ENCODE measurements at regions not wholly inside any gene's neighbourhood (a gene's known extent, or its start where the extent isn't known, plus 50 kb on each side); places are given as distances from the start of the nearest gene placed in this dataset.
"Not testable (repeated sequence)": the region's sequence is repeated elsewhere in the genome, so short reads cannot be mapped to it uniquely, and the experiment has no call there.

DNA sequence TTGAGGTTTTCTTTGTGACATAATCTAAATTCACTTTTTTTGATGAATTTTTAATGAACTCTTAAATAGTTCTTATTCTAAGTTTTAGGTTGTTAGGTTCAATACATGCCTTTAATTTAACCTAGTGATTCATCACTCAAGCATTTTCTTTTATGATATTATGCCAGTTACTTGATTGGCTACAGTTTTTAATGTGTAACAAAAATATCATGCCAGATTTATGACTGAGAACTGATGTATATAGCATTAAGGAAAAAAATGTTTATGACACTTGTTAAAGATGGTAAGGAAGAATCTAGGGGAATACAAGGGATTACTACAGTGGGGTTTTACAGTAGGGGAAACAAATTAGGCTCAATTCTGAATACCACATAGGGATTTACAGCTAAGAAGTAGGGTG, 103.1 kb downstream of the VGLL3 start:
- Mint-ChIP-seq H3K27me3 (no peaks in the 10 kb centered on the region), H3K4me1 (no peaks in the 10 kb centered on the region), H3K4me3 (no peak overlapping the region), H3K27ac (no peak overlapping the region), H3K9me3 (peaks cover 8 to 16% (median 8%) of the 10 kb centered on the region in 3 donors), H3K36me3 (no peaks in the 10 kb centered on the region)
- no peaks in the 10 kb centered on the region for H3K4me1 ChIP-seq (ENCODE audit: control insufficient read depth in 1 of 2, extremely low read depth in 1 of 2, insufficient read depth in 2 of 2, low read length in 2 of 2)
- no peak overlapping the region for H3K27ac ChIP-seq (ENCODE audit: low read length)
- no peaks in the 10 kb centered on the region for H3K36me3 ChIP-seq (ENCODE audit: control insufficient read depth in 2 of 2, extremely low read depth in 1 of 2, insufficient read depth in 1 of 2, low read length in 1 of 2)
- no peak overlapping the region for H3K4me3 ChIP-seq (ENCODE audit: control insufficient read depth in 1 of 2, extremely low read depth in 1 of 2, low read length in 1 of 2)
- no peaks in the 10 kb centered on the region for H3K9me3 ChIP-seq
- POLR2A ChIA-PET = no interaction called here
- ATAC-seq (replicated peaks in 1 of 4) (no peak), DNase-seq (no peak)
- no peaks in the 10 kb centered on the region for H3K27me3 ChIP-seq (replicated peaks in 1 of 2; ENCODE audit: control insufficient read depth in 2 of 2, extremely low read depth in 1 of 2, insufficient read depth in 2 of 2, low read length in 1 of 2)
- CTCF ChIA-PET = no interaction called here

GRCh38 chr3:86880066-86880465, 110.9 kb downstream of the VGLL3 start:
- no peak overlapping the region for H3K4me3 Mint-ChIP-seq
- H3K4me1 Mint-ChIP-seq = no peaks in the 10 kb centered on the region
- ATAC-seq (replicated peaks in 1 of 4) (no peak), DNase-seq (no peak)
- H3K9me3 Mint-ChIP-seq = peaks cover 8 to 15% (median 11%) of the 10 kb centered on the region in 3 donors
- Histone ChIP-seq H3K9me3 (no peaks in the 10 kb centered on the region), H3K36me3 (ENCODE audit: control insufficient read depth in 2 of 2, extremely low read depth in 1 of 2, insufficient read depth in 1 of 2, low read length in 1 of 2) (no peaks in the 10 kb centered on the region), H3K4me3 (ENCODE audit: control insufficient read depth in 1 of 2, extremely low read depth in 1 of 2, low read length in 1 of 2) (no peak overlapping the region), H3K27me3 (replicated peaks in 1 of 2; ENCODE audit: control insufficient read depth in 2 of 2, extremely low read depth in 1 of 2, insufficient read depth in 2 of 2, low read length in 1 of 2) (no peaks in the 10 kb centered on the region), H3K27ac (ENCODE audit: low read length) (no peak overlapping the region), H3K4me1 (ENCODE audit: control insufficient read depth in 1 of 2, extremely low read depth in 1 of 2, insufficient read depth in 2 of 2, low read length in 2 of 2) (no peaks in the 10 kb centered on the region)
- no peaks in the 10 kb centered on the region for H3K27me3 Mint-ChIP-seq
- WGBS (ENCODE audit: insufficient coverage) = 100% methylated on average over 1 of the region's 6 CpGs
- CTCF ChIA-PET = no interaction called here
- POLR2A ChIA-PET = no interaction called here
- H3K36me3 Mint-ChIP-seq = no peaks in the 10 kb centered on the region
- no peak overlapping the region for H3K27ac Mint-ChIP-seq

- H3K9me3 Mint-ChIP-seq = peaks cover 11 to 18% (median 16%) of the 10 kb centered on the region in 3 donors
- H3K27ac ChIP-seq (ENCODE audit: low read length); H3K27me3 Mint-ChIP-seq; H3K4me1 Mint-ChIP-seq; H3K36me3 ChIP-seq (ENCODE audit: control insufficient read depth in 2 of 2, extremely low read depth in 1 of 2, insufficient read depth in 1 of 2, low read length in 1 of 2); POLR2A ChIA-PET; CTCF ChIA-PET; H3K36me3 Mint-ChIP-seq; H3K9me3 ChIP-seq; H3K4me3 Mint-ChIP-seq; ATAC-seq (replicated peaks in 1 of 4); H3K4me1 ChIP-seq (ENCODE audit: control insufficient read depth in 1 of 2, extremely low read depth in 1 of 2, insufficient read depth in 2 of 2, low read length in 2 of 2); H3K27me3 ChIP-seq (replicated peaks in 1 of 2; ENCODE audit: control insufficient read depth in 2 of 2, extremely low read depth in 1 of 2, insufficient read depth in 2 of 2, low read length in 1 of 2); DNase-seq; H3K27ac Mint-ChIP-seq; H3K4me3 ChIP-seq (ENCODE audit: control insufficient read depth in 1 of 2, extremely low read depth in 1 of 2, low read length in 1 of 2): not testable (repeated sequence)
- WGBS (ENCODE audit: insufficient coverage) = 70% methylated on average over 3 of the region's 5 CpGs
Measured at GRCh38 chr3:86876504-86877181, 114.3 kb downstream of the VGLL3 start.

- H3K36me3 ChIP-seq (ENCODE audit: control insufficient read depth in 2 of 2, extremely low read depth in 1 of 2, insufficient read depth in 1 of 2, low read length in 1 of 2); H3K4me1 Mint-ChIP-seq; H3K27ac ChIP-seq (ENCODE audit: low read length); H3K4me3 Mint-ChIP-seq; H3K36me3 Mint-ChIP-seq; H3K9me3 ChIP-seq; ATAC-seq (replicated peaks in 1 of 4); POLR2A ChIA-PET; H3K27ac Mint-ChIP-seq; H3K4me1 ChIP-seq (ENCODE audit: control insufficient read depth in 1 of 2, extremely low read depth in 1 of 2, insufficient read depth in 2 of 2, low read length in 2 of 2); DNase-seq; H3K4me3 ChIP-seq (ENCODE audit: control insufficient read depth in 1 of 2, extremely low read depth in 1 of 2, low read length in 1 of 2); H3K27me3 Mint-ChIP-seq; CTCF ChIA-PET; H3K27me3 ChIP-seq (replicated peaks in 1 of 2; ENCODE audit: control insufficient read depth in 2 of 2, extremely low read depth in 1 of 2, insufficient read depth in 2 of 2, low read length in 1 of 2): not testable (repeated sequence)
- H3K9me3 Mint-ChIP-seq = peaks cover 11 to 18% (median 16%) of the 10 kb centered on the region in 3 donors
- no CpG with 5 or more reads among the region's 1 CpG for WGBS (ENCODE audit: insufficient coverage)
Measured at GRCh38 chr3:86874790-86875189, 116.2 kb downstream of the VGLL3 start.

GRCh38 chr3:86869566-86869965, 121.4 kb downstream of the VGLL3 start:
- Histone ChIP-seq H3K4me3 (ENCODE audit: control insufficient read depth in 1 of 2, extremely low read depth in 1 of 2, low read length in 1 of 2) (no peak overlapping the region), H3K27ac (ENCODE audit: low read length) (no peak overlapping the region), H3K4me1 (ENCODE audit: control insufficient read depth in 1 of 2, extremely low read depth in 1 of 2, insufficient read depth in 2 of 2, low read length in 2 of 2) (no peaks in the 10 kb centered on the region), H3K27me3 (replicated peaks in 1 of 2; ENCODE audit: control insufficient read depth in 2 of 2, extremely low read depth in 1 of 2, insufficient read depth in 2 of 2, low read length in 1 of 2) (no peaks in the 10 kb centered on the region), H3K36me3 (ENCODE audit: control insufficient read depth in 2 of 2, extremely low read depth in 1 of 2, insufficient read depth in 1 of 2, low read length in 1 of 2) (no peaks in the 10 kb centered on the region), H3K9me3 (no peaks in the 10 kb centered on the region)
- Mint-ChIP-seq H3K4me1 (no peaks in the 10 kb centered on the region), H3K36me3 (no peaks in the 10 kb centered on the region), H3K27ac (no peak overlapping the region), H3K9me3 (peaks cover 5 to 19% (median 10%) of the 10 kb centered on the region in 3 donors), H3K4me3 (no peak overlapping the region), H3K27me3 (no peaks in the 10 kb centered on the region)
- 78% methylated on average over 2 of the region's 4 CpGs for WGBS (ENCODE audit: insufficient coverage)
- DNase-seq (no peak), ATAC-seq (replicated peaks in 1 of 4) (no peak)
- CTCF ChIA-PET = no interaction called here
- POLR2A ChIA-PET = interaction anchor here in 1 of 2 donors (0.7 kb wide), 1 partner anchor 52 kb away, joined by 3 read pairs; no protein-coding TSS in a partner anchor

DNA sequence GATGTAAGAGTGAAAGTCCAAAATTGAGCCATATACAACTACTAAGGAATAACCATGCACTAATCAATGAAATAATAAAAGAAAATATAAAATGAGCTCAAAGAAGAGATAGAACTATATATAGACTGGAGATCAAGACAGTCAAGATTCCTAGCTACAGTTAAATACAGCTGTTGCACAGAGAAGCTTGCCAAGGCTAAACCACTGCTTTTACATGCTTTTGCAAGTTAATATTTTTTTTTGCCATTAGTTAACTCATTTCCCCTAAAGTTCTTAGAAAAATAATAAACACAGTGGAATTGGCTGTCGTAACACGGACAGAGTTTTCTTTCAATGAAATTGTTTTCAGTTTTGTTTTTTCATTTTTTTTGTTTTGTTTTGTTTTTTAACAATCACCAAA, 123.0 kb downstream of the VGLL3 start:
- ChIA-PET CTCF (no interaction called here), POLR2A (no interaction called here)
- no peak for DNase-seq
- Mint-ChIP-seq H3K4me1 (no peaks in the 10 kb centered on the region), H3K36me3 (no peaks in the 10 kb centered on the region), H3K9me3 (peaks cover 0 to 12% (median 0%) of the 10 kb centered on the region in 3 donors), H3K27me3 (no peaks in the 10 kb centered on the region), H3K27ac (no peak overlapping the region), H3K4me3 (no peak overlapping the region)
- Histone ChIP-seq H3K27me3 (replicated peaks in 1 of 2; ENCODE audit: control insufficient read depth in 2 of 2, extremely low read depth in 1 of 2, insufficient read depth in 2 of 2, low read length in 1 of 2) (no peaks in the 10 kb centered on the region), H3K9me3 (no peaks in the 10 kb centered on the region), H3K4me1 (ENCODE audit: control insufficient read depth in 1 of 2, extremely low read depth in 1 of 2, insufficient read depth in 2 of 2, low read length in 2 of 2) (no peaks in the 10 kb centered on the region), H3K36me3 (ENCODE audit: control insufficient read depth in 2 of 2, extremely low read depth in 1 of 2, insufficient read depth in 1 of 2, low read length in 1 of 2) (no peaks in the 10 kb centered on the region), H3K27ac (ENCODE audit: low read length) (no peak overlapping the region), H3K4me3 (ENCODE audit: control insufficient read depth in 1 of 2, extremely low read depth in 1 of 2, low read length in 1 of 2) (no peak overlapping the region)
- WGBS (ENCODE audit: insufficient coverage) = no CpG with 5 or more reads among the region's 2 CpGs
- ATAC-seq (replicated peaks in 1 of 4) = no peak

- Histone ChIP-seq H3K27me3 (replicated peaks in 1 of 2; ENCODE audit: control insufficient read depth in 2 of 2, extremely low read depth in 1 of 2, insufficient read depth in 2 of 2, low read length in 1 of 2) (no peaks in the 10 kb centered on the region), H3K27ac (ENCODE audit: low read length) (no peak overlapping the region), H3K9me3 (no peaks in the 10 kb centered on the region), H3K36me3 (ENCODE audit: control insufficient read depth in 2 of 2, extremely low read depth in 1 of 2, insufficient read depth in 1 of 2, low read length in 1 of 2) (no peaks in the 10 kb centered on the region), H3K4me3 (ENCODE audit: control insufficient read depth in 1 of 2, extremely low read depth in 1 of 2, low read length in 1 of 2) (no peak overlapping the region), H3K4me1 (ENCODE audit: control insufficient read depth in 1 of 2, extremely low read depth in 1 of 2, insufficient read depth in 2 of 2, low read length in 2 of 2) (no peaks in the 10 kb centered on the region)
- Mint-ChIP-seq H3K36me3 (no peaks in the 10 kb centered on the region), H3K9me3 (peaks cover 0 to 7% (median 4%) of the 10 kb centered on the region in 3 donors), H3K4me1 (no peaks in the 10 kb centered on the region), H3K27ac (no peak overlapping the region), H3K27me3 (no peaks in the 10 kb centered on the region), H3K4me3 (no peak overlapping the region)
- ChIA-PET CTCF (no interaction called here), POLR2A (no interaction called here)
- ATAC-seq (replicated peaks in 1 of 4) (no peak), DNase-seq (no peak)
- 77% methylated on average over 1 of the region's 3 CpGs for WGBS (ENCODE audit: insufficient coverage)
Measured at GRCh38 chr3:86865506-86865905, 125.4 kb downstream of the VGLL3 start.

All from T-cell (primary cell).